Neural cell (in vitro differentiated cells): ENCODE measurements at regions not wholly inside any gene's neighbourhood (a gene's known extent, or its start where the extent isn't known, plus 50 kb on each side); places are given as distances from the start of the nearest gene placed in this dataset.

Experiments
- H2AFZ ChIP-seq: fragments of 200-600, 300-800 bp; sonication (generic), shearing (Covaris generic); 2 replicates; pipeline ENCODE4 v1.6.0; 2014; ENCODE audit warnings: low read depth, mild to moderate bottlenecking, antibody characterized with exemption, low read length, moderate library complexity
- H3F3A ChIP-seq: fragments of 200-600 bp; shearing (Covaris generic); 2 replicates; pipeline ENCODE4 v1.6.1; 2016; ENCODE audit warnings: mild to moderate bottlenecking, moderate library complexity, mixed read lengths, antibody characterized with exemption, low read length; ENCODE audit not compliant: insufficient read depth, poor library complexity, severe bottlenecking
- H3K27ac ChIP-seq: fragments of 200-600, 300-800 bp; sonication (generic), shearing (Covaris generic); 2 replicates; pipeline ENCODE4 v1.5.1; 2014; ENCODE audit warnings: mild to moderate bottlenecking, low read length, moderate library complexity
- H3K27me3 ChIP-seq: fragments of 300-800, 200-600 bp; sonication (generic), shearing (Covaris generic); 2 replicates; pipeline ENCODE4 v1.6.0; 2014; ENCODE audit warnings: mild to moderate bottlenecking, low read depth, low read length, moderate library complexity; ENCODE audit not compliant: insufficient read depth
- H3K36me3 ChIP-seq: fragments of 300-800, 200-600 bp; sonication (generic), shearing (Covaris generic); 2 replicates; pipeline ENCODE4 v1.5.1; 2014; ENCODE audit warnings: mild to moderate bottlenecking, antibody characterized with exemption, low read length, moderate library complexity; ENCODE audit not compliant: insufficient read depth
- H3K4me2 ChIP-seq: fragments of 300-800, 200-600 bp; sonication (generic), shearing (Covaris generic); 2 replicates; pipeline ENCODE4 v1.6.0; 2014; ENCODE audit warnings: mild to moderate bottlenecking, low read length
- H3K4me3 ChIP-seq: fragments of 300-800, 200-600 bp; sonication (generic), shearing (Covaris generic); 2 replicates; pipeline ENCODE4 v1.5.1; 2014; ENCODE audit warnings: mild to moderate bottlenecking, low read length, moderate library complexity
- H3K79me2 ChIP-seq: fragments of 200-600 bp; shearing (Covaris generic); replicated peaks from 2 replicates; pipeline ENCODE4 v1.6.0; 2014; ENCODE audit warnings: mild to moderate bottlenecking, low read length, moderate library complexity; ENCODE audit not compliant: insufficient read depth
- H3K9ac ChIP-seq: fragments of 300-800, 200-600 bp; sonication (generic), shearing (Covaris generic); 2 replicates; pipeline ENCODE4 v1.6.1; 2016; ENCODE audit warnings: mild to moderate bottlenecking, low read length, mixed read lengths
- H3K9me2 ChIP-seq: fragments of 200-600 bp; shearing (Covaris generic); 2 replicates; pipeline ENCODE4 v1.6.1; 2016; ENCODE audit warnings: mild to moderate bottlenecking, low read length, mixed read lengths; ENCODE audit not compliant: insufficient read depth
- H3K9me3 ChIP-seq: fragments of 200-600, 300-800 bp; sonication (generic), shearing (Covaris generic); 2 replicates; pipeline ENCODE4 v1.6.1; 2016; ENCODE audit warnings: mild to moderate bottlenecking, mixed run types, low read length, moderate library complexity, mixed read lengths
- H4K20me1 ChIP-seq: fragments of 200-600 bp; shearing (Covaris generic); 2 replicates; pipeline ENCODE4 v1.6.1; 2016; ENCODE audit warnings: mild to moderate bottlenecking, mixed run types; ENCODE audit not compliant: insufficient read depth
- CTCF ChIP-seq: fragments of 450-650 bp; IDR thresholded peaks from 2 replicates; pipeline ENCODE4 v1.5.1; 2014; ENCODE audit warnings: antibody characterized with exemption, mild to moderate bottlenecking, moderate library complexity; ENCODE audit not compliant: poor library complexity, severe bottlenecking
- EP300 ChIP-seq: fragments of 450-650 bp; conservative IDR thresholded peaks from 2 replicates; pipeline ENCODE4 v1.6.1; 2014; ENCODE audit warnings: antibody characterized with exemption, mild to moderate bottlenecking, moderate library complexity; ENCODE audit not compliant: poor library complexity, severe bottlenecking
- EZH2 ChIP-seq: fragments of 200-600, 300-800 bp; shearing (Covaris generic), sonication (generic); IDR thresholded peaks from 2 replicates; pipeline ENCODE4 v1.6.1; 2014; ENCODE audit warnings: antibody characterized with exemption, low read length, borderline replicate concordance, mild to moderate bottlenecking; ENCODE audit not compliant: insufficient read depth, poor library complexity, severe bottlenecking
- MXI1 ChIP-seq: fragments of 450-650 bp; conservative IDR thresholded peaks from 2 replicates; pipeline ENCODE4 v1.6.1; 2014; ENCODE audit warnings: antibody characterized with exemption, mild to moderate bottlenecking; ENCODE audit not compliant: poor library complexity, severe bottlenecking
- POLR2AphosphoS5 ChIP-seq: IDR thresholded peaks from 2 replicates; pipeline ENCODE4 v1.6.1; 2012
- RAD21 ChIP-seq: fragments of 450-650 bp; conservative IDR thresholded peaks from 2 replicates; pipeline ENCODE4 v1.6.1; 2014; ENCODE audit warnings: antibody characterized with exemption, mild to moderate bottlenecking, moderate library complexity
- REST ChIP-seq: IDR thresholded peaks from 2 replicates; pipeline ENCODE4 v1.6.1; 2012; ENCODE audit warnings: borderline replicate concordance
- SMC3 ChIP-seq: fragments of 450-650 bp; conservative IDR thresholded peaks from 2 replicates; pipeline ENCODE4 v1.6.1; 2014; ENCODE audit warnings: antibody characterized with exemption, mild to moderate bottlenecking, moderate library complexity; ENCODE audit not compliant: poor library complexity
- TAF1 ChIP-seq: IDR thresholded peaks from 2 replicates; pipeline ENCODE4 v1.6.1; 2012; ENCODE audit warnings: low read depth

GRCh38 chr11:47913529-47914244, 65.5 kb upstream of the NUP160 start:
- no peak overlapping the region for H2AFZ ChIP-seq
- H3K9me2 ChIP-seq, result no peaks in the 10 kb centered on the region
- no peaks in the 10 kb centered on the region for H3K79me2 ChIP-seq
- no peak overlapping the region for H3K4me2 ChIP-seq
- no peak overlapping the region for H3K27ac ChIP-seq
- H3F3A ChIP-seq, result no peaks in the 10 kb centered on the region
- no peaks in the 10 kb centered on the region for H3K27me3 ChIP-seq
- no peaks in the 10 kb centered on the region for H4K20me1 ChIP-seq
- H3K9me3 ChIP-seq, result no peaks in the 10 kb centered on the region
- H3K36me3 ChIP-seq, result no peaks in the 10 kb centered on the region
- TF ChIP-seq POLR2AphosphoS5 (no peak), EP300 (no peak), CTCF (no peak), TAF1 (no peak), SMC3 (no peak), RAD21 (no peak), REST (no peak), EZH2 (no peak), MXI1 (no peak)
- no peak overlapping the region for H3K4me3 ChIP-seq
- no peak overlapping the region for H3K9ac ChIP-seq

- H4K20me1 ChIP-seq, result no peaks in the 10 kb centered on the region
- no peaks in the 10 kb centered on the region for H3K9me2 ChIP-seq
- H3K27me3 ChIP-seq, result no peaks in the 10 kb centered on the region
- no peaks in the 10 kb centered on the region for H3K79me2 ChIP-seq
- H3K9ac ChIP-seq, result no peak overlapping the region
- no peak overlapping the region for H3K4me3 ChIP-seq
- no peaks in the 10 kb centered on the region for H3F3A ChIP-seq
- no peak overlapping the region for H3K4me2 ChIP-seq
- no peaks in the 10 kb centered on the region for H3K9me3 ChIP-seq
- no peak for TF ChIP-seq EP300
- no peak for TF ChIP-seq MXI1
- no peak for TF ChIP-seq EZH2
- no peak for TF ChIP-seq SMC3
- TF ChIP-seq POLR2AphosphoS5, result no peak
- TF ChIP-seq TAF1, result no peak
- TF ChIP-seq CTCF, result no peak
- TF ChIP-seq REST, result no peak
- TF ChIP-seq RAD21, result no peak
- H3K27ac ChIP-seq, result no peak overlapping the region
- H2AFZ ChIP-seq, result no peak overlapping the region
- H3K36me3 ChIP-seq, result no peaks in the 10 kb centered on the region
Observed at GRCh38 chr11:47912843-47913437, 64.8 kb upstream of the NUP160 start.
